ENCODE measurements at regions not wholly inside any gene's neighbourhood (a gene's known extent, or its start where the extent isn't known, plus 50 kb on each side); places are given as distances from the start of the nearest gene placed in this dataset.

DNA sequence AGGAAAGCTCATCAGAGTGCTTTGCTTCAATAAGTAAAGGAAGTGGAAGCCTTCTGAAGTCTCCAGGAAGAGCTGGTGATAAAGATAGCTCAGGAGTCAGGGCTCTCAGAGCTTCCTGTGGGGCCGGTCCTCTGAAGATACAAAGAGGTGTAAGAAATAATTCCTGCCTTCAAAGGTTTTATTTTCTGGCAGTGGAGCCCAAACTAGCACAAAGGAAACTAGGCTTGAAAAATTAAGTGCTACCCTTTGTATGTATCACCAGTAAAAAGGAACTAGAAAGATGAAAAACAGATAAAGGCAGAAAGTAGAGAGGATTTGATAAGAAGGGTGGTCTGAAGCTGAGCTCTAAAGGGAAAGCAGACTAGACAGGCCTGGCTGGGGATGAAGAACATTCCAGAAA, 204.1 kb upstream of the SASH1 start:
- Histone ChIP-seq H3K4ac (ENCODE audit: low read depth, low read length) (no peak overlapping the region), H3K9me3 (ENCODE audit: control insufficient read depth, insufficient read depth, low read length) (no peaks in the 10 kb centered on the region), H4K20me1 (ENCODE audit: insufficient read depth, low read length) (no peaks in the 10 kb centered on the region), H3K79me1 (ENCODE audit: low read depth in 1 of 2, low read length in 2 of 2) (no peaks in the 10 kb centered on the region), H3K4me3 (ENCODE audit: insufficient read depth, low read depth, low read length) (no peak overlapping the region), H2BK20ac (ENCODE audit: low read depth, low read length) (no peak overlapping the region), H4K5ac (ENCODE audit: low read depth, low read length) (no peak overlapping the region), H3K27me3 (ENCODE audit: control insufficient read depth, insufficient read depth, low read length) (peaks cover 2% of the 10 kb centered on the region), H3K23ac (ENCODE audit: low read depth, low read length) (no peak overlapping the region), H2AK5ac (ENCODE audit: low read depth, low read length) (no peak overlapping the region), H3K27ac (ENCODE audit: insufficient read depth, low read length) (no peak overlapping the region), H3K56ac (ENCODE audit: extremely low read depth, insufficient read depth, low read length) (no peak overlapping the region), H3K36me3 (ENCODE audit: control insufficient read depth, insufficient read depth, low read length) (no peaks in the 10 kb centered on the region), H3K4me1 (ENCODE audit: control insufficient read depth, insufficient read depth, low read length) (no peaks in the 10 kb centered on the region; the same call in 1 of the 2 replicates), H2BK5ac (ENCODE audit: low read depth, low read length, poor library complexity, severe bottlenecking) (no peak overlapping the region), H2BK120ac (ENCODE audit: low read depth, low read length) (no peak overlapping the region), H2AK9ac (replicated peaks; ENCODE audit: low read depth, low read length, poor library complexity) (no peak overlapping the region), H2AFZ (replicated peaks; ENCODE audit: low read length, poor library complexity) (no peak overlapping the region), H3K14ac (replicated peaks; ENCODE audit: low read depth, low read length) (no peak overlapping the region), H4K91ac (ENCODE audit: insufficient read depth, low read depth, low read length) (no peak overlapping the region), H2BK15ac (ENCODE audit: low read depth, low read length) (no peak overlapping the region), H3K18ac (ENCODE audit: low read depth, low read length) (no peak overlapping the region), H3K9ac (ENCODE audit: low read depth, low read length) (no peak overlapping the region), H3K4me2 (ENCODE audit: low read depth, low read length) (no peak overlapping the region), H3K9me1 (ENCODE audit: insufficient read depth, low read length) (no peaks in the 10 kb centered on the region), H4K8ac (ENCODE audit: low read depth in 2 of 2, low read length in 2 of 2) (no peak overlapping the region)
- in situ Hi-C loops (cut with MboI; ENCODE audit: low sequenced_read_pairs) (no loop called here), dilution Hi-C loops (cut with HindIII; ENCODE audit: low sequenced_read_pairs, unreplicated experiment) (no loop called here), intact Hi-C loops (cut with micrococcal nuclease) (no loop called here)
- WGBS, 2 experiments (ENCODE audit: extremely low coverage in 2 of 2, insufficient read length in 1 of 2), result no CpG with 5 or more reads among the region's 1 CpG
- ATAC-seq (ENCODE audit: low read depth) (no peak), DNase-seq (no peak)
- CTCF ChIA-PET, result no interaction called here
- TF ChIP-seq RCOR1 (IDR thresholded peaks at IDR 0.05; ENCODE audit: insufficient replicate concordance, low read length) (no peak), BHLHE40 (IDR thresholded peaks at IDR 0.05; ENCODE audit: low read depth, low read length) (no peak), MXI1 (IDR thresholded peaks at IDR 0.05; ENCODE audit: borderline replicate concordance, low read depth, low read length) (no peak), FOS (IDR thresholded peaks at IDR 0.05; ENCODE audit: low read depth, low read length) (no peak), RFX5 (IDR thresholded peaks at IDR 0.05; ENCODE audit: low read depth, low read length) (no peak), NFE2L2 (IDR thresholded peaks at IDR 0.05; ENCODE audit: low read depth, low read length) (no peak), MAZ (IDR thresholded peaks at IDR 0.05; ENCODE audit: borderline replicate concordance, low read depth, low read length) (no peak), SMC3 (IDR thresholded peaks at IDR 0.05; ENCODE audit: low read depth, low read length) (no peak), RAD21 (IDR thresholded peaks at IDR 0.05; ENCODE audit: low read length) (no peak), POLR2A (IDR thresholded peaks at IDR 0.05; ENCODE audit: low read depth, low read length) (no peak)
- TF ChIP-seq, protein P1, sequence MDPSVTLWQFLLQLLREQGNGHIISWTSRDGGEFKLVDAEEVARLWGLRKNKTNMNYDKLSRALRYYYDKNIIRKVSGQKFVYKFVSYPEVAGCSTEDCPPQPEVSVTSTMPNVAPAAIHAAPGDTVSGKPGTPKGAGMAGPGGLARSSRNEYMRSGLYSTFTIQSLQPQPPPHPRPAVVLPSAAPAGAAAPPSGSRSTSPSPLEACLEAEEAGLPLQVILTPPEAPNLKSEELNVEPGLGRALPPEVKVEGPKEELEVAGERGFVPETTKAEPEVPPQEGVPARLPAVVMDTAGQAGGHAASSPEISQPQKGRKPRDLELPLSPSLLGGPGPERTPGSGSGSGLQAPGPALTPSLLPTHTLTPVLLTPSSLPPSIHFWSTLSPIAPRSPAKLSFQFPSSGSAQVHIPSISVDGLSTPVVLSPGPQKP (IDR thresholded peaks at IDR 0.05; ENCODE audit: borderline replicate concordance, low read depth, low read length), result no peak
- POLR2A ChIA-PET (ENCODE audit: unreplicated experiment), result no interaction called here
- BruUV-seq (replicated peaks), result no TSS peak

Measured in IMR-90 (cell line).